HCT116 (cell line): ENCODE measurements at regions not wholly inside any gene's neighbourhood (a gene's known extent, or its start where the extent isn't known, plus 50 kb on each side); places are given as distances from the start of the nearest gene placed in this dataset.

Experiments
- CTCF ChIP-seq, 3 experiments: fragments of 200-600 bp in 1 of 3; sonication (generic) in 1 of 3; IDR thresholded peaks in 2 of 3; conservative IDR thresholded peaks in 1 of 3; 2 replicates each; pipeline ENCODE4 v1.5.1; 2012 to 2017; ENCODE audit warnings: low read depth in 2 of 3, low read length in 2 of 3, antibody characterized with exemption in 1 of 3, borderline replicate concordance in 1 of 3, control low read depth in 1 of 3, mild to moderate bottlenecking in 1 of 3, mixed read lengths in 1 of 3, mixed run types in 1 of 3, moderate library complexity in 1 of 3; ENCODE audit not compliant: insufficient read depth in 1 of 3
- EZH2 ChIP-seq: fragments of 200-600 bp; sonication (generic); IDR thresholded peaks from 2 replicates; pipeline ENCODE4 v1.6.1; 2017; ENCODE audit warnings: antibody characterized with exemption, mixed run types
- POLR2A ChIP-seq: IDR thresholded peaks from 2 replicates; pipeline ENCODE4 v1.7.0; 2011; ENCODE audit warnings: borderline replicate concordance; ENCODE audit not compliant: insufficient read depth, insufficient read length; ENCODE audit errors: extremely low read depth
- SP1 ChIP-seq: IDR thresholded peaks from 2 replicates; pipeline ENCODE4 v1.6.1; 2012; ENCODE audit warnings: low read depth

- TF ChIP-seq POLR2A: no peak
- TF ChIP-seq CTCF (IDR thresholded peaks at IDR 0.05 in 2 of 3, conservative IDR thresholded peaks at IDR 0.05 in 1 of 3; ENCODE audit: borderline replicate concordance in 1 of 3, insufficient read depth in 1 of 3, low read depth in 2 of 3, low read length in 2 of 3): no peak
- TF ChIP-seq EZH2: no peak
- no peak for TF ChIP-seq SP1
Measured at GRCh38 chr5:178057839-178058238, 55.5 kb upstream of the N4BP3 start.
